IPS-15b (cell line): ENCODE measurements at regions not wholly inside any gene's neighbourhood (a gene's known extent, or its start where the extent isn't known, plus 50 kb on each side); places are given as distances from the start of the nearest gene placed in this dataset.
A peak's percentile ranks its signal among the peaks of the same experiment; 100 is the strongest.

Experiments
- H3K27me3 ChIP-seq: one replicate; pipeline ENCODE4 v1.6.1; 2013; ENCODE audit warnings: low read length; ENCODE audit not compliant: control insufficient read depth, insufficient read depth
- H3K36me3 ChIP-seq: one replicate; pipeline ENCODE4 v1.6.1; 2013; ENCODE audit warnings: low read length; ENCODE audit not compliant: control insufficient read depth, insufficient read depth
- H3K4me1 ChIP-seq: one replicate; pipeline ENCODE4 v1.6.1; 2013; ENCODE audit warnings: mild to moderate bottlenecking, low read length; ENCODE audit not compliant: control insufficient read depth, insufficient read depth
- H3K4me3 ChIP-seq: one replicate; pipeline ENCODE4 v1.5.1; 2013; ENCODE audit warnings: low read depth, low read length
- H3K9ac ChIP-seq: one replicate; pipeline ENCODE4 v1.6.1; 2013; ENCODE audit warnings: low read depth, mild to moderate bottlenecking, low read length
- H3K9me3 ChIP-seq: one replicate; pipeline ENCODE4 v1.6.1; 2013; ENCODE audit warnings: mild to moderate bottlenecking, low read length; ENCODE audit not compliant: control insufficient read depth, insufficient read depth

DNA sequence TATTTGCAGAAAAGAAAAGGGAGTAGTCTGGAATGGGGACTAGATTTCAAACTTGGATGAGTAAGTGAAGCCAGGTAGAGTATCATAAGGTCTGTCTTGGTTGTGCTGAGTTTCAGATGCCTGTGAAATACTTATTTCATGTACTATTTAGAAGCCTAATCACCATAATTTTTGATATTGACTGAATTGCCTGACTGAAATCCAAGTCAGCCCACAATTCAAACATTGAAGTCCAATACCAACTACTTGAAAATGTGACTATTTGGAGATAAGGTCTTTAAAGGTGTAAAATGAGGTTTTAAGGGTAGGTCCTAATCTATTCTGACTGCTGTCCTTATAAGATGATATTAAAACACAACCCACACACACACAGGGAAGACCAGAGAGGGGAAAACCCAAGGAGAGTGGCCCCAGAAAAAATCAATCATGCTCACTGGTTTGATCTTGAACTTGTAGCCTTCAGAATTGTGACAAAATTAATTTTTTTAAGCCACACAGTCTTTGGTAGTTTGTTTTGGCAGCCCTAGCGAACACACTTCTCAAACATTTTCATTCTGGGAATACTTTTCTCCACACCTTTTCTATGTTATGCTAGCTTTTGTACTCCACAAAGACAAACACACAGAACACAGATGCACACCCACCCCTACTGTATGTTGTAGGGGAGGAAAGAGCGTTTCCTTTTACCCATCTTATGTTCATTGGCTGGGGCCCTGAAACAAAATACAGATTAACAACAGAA is 126.3 kb downstream of the HFE start:
- no peaks in the 10 kb centered on the region for H3K36me3 ChIP-seq
- H3K9me3 ChIP-seq = no peaks in the 10 kb centered on the region

DNA sequence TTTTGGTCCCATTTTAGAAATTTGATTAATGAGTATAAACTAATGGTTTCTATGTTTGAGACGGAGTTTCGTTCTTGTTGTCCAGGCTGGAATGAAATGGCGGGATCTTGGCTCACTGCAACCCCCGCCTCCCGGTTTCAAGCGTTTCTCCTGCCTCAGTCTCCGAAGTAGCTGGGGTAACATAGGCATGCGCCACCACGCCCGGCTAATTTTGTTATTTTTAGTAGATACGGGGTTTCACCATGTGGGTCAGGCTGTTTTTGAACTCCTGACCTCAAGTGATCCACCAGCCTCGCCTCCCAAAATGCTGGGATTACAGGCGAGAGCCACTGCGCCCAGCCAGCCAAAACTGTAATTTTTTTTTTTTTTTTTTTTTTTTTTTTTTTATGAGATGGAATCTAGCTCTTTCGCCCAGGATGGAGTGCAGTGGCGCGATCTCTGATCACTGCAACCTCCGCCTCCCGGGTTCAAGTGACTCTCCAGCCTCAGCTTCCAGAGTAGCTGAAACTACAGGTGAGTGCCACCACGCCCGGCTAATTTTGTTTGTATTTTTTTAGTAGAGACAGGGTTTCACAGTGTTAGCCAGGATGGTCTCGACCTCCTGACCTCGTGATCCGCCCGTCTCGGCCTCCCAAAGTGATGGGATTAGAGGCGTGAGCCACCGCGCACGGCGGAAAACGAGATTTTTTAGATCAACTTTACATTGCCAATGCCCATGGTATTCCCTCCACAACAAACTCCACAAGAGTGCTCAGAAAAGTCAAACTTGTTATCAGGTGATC is 127.8 kb downstream of the HFE start:
- Histone ChIP-seq H3K9me3 (no peaks in the 10 kb centered on the region), H3K4me1 (peaks cover 1% of the 10 kb centered on the region), H3K36me3 (no peaks in the 10 kb centered on the region), H3K9ac (peak overlapping the region; percentile 90), H3K4me3 (peak overlapping the region; percentile 72), H3K27me3 (no peaks in the 10 kb centered on the region)

More for the DNA sequence above, 126.3 kb downstream of the HFE start:
- no peaks in the 10 kb centered on the region for H3K27me3 ChIP-seq
- no peak overlapping the region for H3K4me3 ChIP-seq
- H3K9ac ChIP-seq = no peak overlapping the region
- no peaks in the 10 kb centered on the region for H3K4me1 ChIP-seq

DNA sequence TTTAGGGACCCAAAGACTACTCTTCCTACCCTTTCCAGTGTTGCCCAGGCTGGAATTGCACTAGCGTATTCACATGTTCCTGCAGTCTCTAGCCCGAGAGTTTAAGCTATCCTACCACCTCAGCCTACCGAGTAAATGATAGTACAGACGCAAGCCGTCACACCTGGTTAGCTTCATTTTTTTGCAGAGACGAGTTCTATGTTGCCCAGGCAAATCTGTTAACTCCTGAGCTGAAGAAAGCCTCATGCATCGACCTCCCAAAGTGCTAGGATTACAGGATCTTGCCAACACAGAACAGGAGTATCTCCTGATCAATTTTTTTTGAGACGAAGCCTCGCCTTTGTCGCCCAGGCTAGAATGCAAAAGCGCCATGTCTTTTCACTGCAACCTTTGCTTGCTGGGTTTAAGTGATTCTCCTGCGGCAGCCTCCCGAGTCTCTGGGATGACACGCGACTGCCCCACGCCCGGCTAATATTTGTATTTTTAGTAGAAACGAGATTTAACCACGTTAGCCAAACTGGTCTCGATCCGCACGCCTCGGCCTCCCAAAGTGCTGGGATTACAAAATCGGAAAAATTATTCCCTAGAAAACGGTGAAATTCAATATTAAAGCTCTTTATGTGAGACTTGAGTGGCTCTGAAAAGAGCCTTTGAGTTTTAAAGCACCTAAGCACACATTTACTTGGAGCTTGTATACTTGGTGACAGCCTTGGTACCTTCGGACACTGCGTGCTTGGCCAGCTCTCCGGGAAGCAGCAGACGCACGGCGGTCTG is 128.5 kb downstream of the HFE start:
- Histone ChIP-seq H3K4me1 (peaks cover 8% of the 10 kb centered on the region), H3K36me3 (no peaks in the 10 kb centered on the region), H3K9me3 (no peaks in the 10 kb centered on the region), H3K9ac (peak overlapping the region; percentile 90), H3K27me3 (no peaks in the 10 kb centered on the region), H3K4me3 (peak overlapping the region; percentile 72)

DNA sequence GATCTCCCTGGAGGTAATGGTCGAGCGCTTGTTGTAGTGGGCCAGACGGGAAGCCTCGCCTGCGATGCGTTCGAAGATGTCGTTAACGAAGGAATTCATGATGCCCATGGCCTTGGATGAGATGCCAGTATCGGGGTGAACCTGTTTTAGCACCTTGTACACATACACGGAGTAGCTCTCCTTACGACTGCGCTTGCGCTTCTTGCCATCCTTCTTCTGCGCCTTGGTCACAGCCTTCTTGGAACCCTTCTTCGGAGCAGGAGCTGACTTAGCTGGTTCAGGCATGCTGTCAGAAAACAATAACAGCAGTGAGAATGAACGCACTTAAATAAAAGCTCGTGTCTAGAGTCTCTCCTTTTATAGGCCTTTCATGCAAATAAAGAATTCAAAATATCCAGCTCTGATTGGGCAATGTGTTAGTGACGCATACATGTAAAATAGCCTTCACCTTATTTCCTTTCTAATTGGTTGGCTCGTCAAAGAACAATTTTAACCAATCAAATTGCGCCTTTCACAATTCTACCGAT is 129.2 kb downstream of the HFE start:
- Histone ChIP-seq H3K4me1 (peaks cover 9% of the 10 kb centered on the region), H3K9me3 (no peaks in the 10 kb centered on the region), H3K9ac (peak overlapping the region; percentile 90), H3K27me3 (no peaks in the 10 kb centered on the region), H3K36me3 (no peaks in the 10 kb centered on the region), H3K4me3 (peak overlapping the region; percentile 76)

DNA sequence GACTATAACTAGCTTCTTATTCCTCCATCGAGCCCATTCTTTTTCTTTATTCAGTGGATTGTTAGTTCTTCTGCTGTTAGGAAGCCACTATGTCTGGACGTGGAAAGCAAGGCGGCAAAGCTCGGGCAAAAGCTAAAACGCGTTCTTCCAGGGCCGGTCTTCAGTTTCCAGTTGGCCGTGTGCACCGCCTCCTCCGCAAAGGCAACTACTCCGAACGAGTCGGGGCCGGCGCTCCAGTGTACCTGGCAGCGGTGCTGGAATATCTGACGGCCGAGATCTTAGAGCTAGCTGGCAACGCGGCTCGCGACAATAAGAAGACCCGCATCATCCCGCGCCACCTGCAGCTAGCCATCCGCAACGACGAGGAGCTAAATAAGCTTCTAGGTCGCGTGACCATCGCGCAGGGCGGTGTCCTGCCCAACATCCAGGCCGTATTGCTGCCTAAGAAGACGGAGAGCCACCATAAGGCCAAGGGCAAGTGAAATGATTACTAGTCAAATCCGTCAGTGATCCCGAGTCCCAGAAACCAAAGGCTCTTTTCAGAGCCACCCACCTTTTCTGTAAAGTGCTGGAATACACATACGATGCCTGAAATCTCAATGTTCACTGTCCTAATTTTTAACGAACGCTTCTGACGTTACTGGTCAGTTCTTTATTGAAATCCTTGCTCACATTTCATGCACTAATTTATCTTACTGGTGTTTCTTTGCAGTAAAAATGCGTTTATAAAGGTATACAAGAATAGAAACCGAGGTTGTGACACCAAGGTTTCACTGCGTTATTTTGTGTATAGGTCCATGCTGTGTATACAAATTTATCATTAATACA is 129.9 kb downstream of the HFE start:
- Histone ChIP-seq H3K4me1 (peaks cover 9% of the 10 kb centered on the region), H3K4me3 (peak overlapping the region; percentile 76), H3K36me3 (no peaks in the 10 kb centered on the region), H3K9ac (peak overlapping the region; percentile 92), H3K9me3 (no peaks in the 10 kb centered on the region), H3K27me3 (no peaks in the 10 kb centered on the region)

DNA sequence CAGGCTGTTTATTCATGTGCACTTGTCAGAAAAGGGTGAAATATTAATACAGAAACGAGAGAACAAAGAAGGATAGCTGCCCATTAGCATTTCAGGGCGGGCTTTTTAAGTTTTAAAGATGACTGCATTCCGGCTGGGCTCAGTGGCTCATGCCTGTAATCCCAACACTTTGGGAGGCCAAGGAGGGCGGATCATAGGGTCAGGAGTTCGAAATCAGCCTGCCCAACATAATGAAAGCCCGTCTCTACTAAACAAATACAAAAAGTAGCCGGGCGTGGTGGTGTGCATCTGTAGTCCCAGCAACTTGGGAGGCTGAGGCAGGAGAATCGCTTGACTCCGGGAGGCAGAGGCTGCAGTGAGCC is 130.5 kb downstream of the HFE start:
- peaks cover 10% of the 10 kb centered on the region for H3K4me1 ChIP-seq
- H3K36me3 ChIP-seq = no peaks in the 10 kb centered on the region

DNA sequence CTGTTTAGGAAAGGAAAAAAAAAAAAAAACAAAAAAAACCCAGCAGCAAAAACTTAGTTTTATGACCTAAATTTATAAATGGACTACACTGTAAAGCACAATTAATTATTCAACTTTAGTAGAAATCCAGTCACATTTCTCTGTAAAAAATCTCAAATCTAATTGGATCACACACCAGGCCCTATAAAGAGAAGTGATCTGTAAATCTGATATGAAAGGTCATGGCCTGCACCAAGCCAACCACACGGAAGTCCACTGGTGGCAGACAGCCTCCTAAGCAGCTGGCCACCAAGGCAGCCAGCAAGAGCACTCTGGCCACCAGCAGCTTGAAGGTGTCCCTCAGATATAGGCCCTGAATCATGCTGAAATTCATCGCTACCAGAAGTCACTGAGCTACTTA is 131.6 kb downstream of the HFE start:
- Histone ChIP-seq H3K9ac (peak overlapping the region; percentile 8), H3K9me3 (no peaks in the 10 kb centered on the region), H3K4me3 (no peak overlapping the region), H3K36me3 (no peaks in the 10 kb centered on the region), H3K4me1 (peaks cover 12% of the 10 kb centered on the region), H3K27me3 (no peaks in the 10 kb centered on the region)

More for the DNA sequence above, 130.5 kb downstream of the HFE start:
- Histone ChIP-seq H3K4me3 (peak overlapping the region; percentile 76), H3K9ac (peak overlapping the region; percentile 92), H3K27me3 (no peaks in the 10 kb centered on the region), H3K9me3 (no peaks in the 10 kb centered on the region)

DNA sequence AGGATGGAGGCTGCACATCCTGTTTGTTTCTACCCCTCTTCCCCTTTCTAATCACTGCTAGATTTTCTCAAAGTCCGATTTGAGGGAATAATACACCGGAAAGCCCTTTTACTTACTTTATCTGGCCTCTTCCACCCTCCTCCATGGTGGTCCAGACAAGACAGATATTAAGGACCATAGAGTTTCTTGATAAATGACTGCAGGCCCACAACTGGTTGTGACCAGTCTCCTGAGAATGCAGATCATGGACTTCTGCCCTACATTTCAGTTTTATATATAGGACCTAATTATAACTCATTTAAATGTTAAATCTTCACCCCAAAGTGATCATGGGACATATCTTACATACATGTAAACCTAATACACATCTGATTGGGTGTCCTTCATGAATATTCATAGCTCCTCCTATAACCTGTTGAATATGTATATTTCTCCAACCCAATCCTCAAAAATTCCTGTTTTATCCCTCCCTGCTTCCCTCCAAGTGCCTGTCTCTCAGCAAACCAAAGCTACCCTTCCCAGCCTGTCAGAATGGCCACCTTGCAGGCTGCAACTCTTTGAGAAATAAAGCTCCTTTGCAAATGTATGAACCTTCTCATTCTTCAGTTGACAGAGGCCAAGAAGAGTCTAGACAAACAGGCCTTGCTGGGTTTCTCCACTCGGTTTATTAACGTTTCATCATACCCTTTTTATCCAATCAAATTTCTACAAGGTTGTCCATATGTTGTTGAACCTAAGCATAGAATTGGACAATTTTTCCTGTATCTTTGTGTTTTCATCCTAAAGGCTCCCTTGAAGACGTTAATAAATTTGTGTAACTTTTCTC is 133.1 kb downstream of the HFE start:
- peaks cover 12% of the 10 kb centered on the region for H3K4me1 ChIP-seq
- no peak overlapping the region for H3K4me3 ChIP-seq
- H3K27me3 ChIP-seq = no peaks in the 10 kb centered on the region
- H3K9me3 ChIP-seq = no peaks in the 10 kb centered on the region
- H3K9ac ChIP-seq = no peak overlapping the region
- H3K36me3 ChIP-seq = no peaks in the 10 kb centered on the region

DNA sequence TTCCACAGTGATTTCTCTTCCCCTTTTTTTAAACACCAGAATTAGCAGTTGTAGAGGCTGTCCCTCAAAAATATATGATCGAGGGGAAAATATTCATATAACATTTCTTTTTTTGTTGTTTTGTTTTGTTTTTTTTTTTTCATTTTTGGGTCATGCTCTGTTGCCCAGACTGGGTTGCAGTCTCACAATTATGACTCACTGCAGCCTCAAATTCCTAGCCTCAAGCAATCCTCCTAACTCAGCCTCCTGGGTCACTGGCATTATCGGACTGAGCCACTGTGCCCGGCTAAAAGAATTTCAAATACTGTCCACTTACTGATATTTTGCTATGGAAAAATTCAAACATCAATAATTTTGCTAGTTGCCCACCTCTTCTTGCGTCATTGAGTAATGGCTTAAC is 134.0 kb downstream of the HFE start:
- Histone ChIP-seq H3K4me1 (peaks cover 12% of the 10 kb centered on the region), H3K27me3 (no peaks in the 10 kb centered on the region), H3K9me3 (no peaks in the 10 kb centered on the region), H3K36me3 (no peaks in the 10 kb centered on the region), H3K4me3 (no peak overlapping the region), H3K9ac (no peak overlapping the region)

DNA sequence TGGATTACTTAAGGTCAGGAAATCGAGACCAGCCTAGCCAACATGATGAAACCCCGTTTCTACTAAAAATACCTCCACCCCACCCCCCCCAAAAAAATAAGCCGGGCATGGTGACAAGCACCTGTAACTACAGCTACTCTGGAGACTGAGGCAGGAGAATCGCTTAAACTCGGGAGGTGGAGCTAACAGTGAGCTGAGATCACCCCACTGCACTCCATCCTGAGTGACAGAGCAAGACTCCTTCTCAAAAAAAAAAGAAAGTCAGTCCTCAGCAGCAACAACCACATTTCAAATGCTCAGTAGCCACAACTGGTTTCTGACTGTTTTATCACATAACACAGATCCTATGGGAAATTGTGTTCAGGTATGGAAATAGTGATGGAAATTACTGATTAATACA is 135.3 kb downstream of the HFE start:
- Histone ChIP-seq H3K9ac (peak overlapping the region; percentile 63), H3K4me1 (peaks cover 15% of the 10 kb centered on the region), H3K9me3 (no peaks in the 10 kb centered on the region), H3K36me3 (no peaks in the 10 kb centered on the region), H3K27me3 (no peaks in the 10 kb centered on the region), H3K4me3 (no peak overlapping the region)
